GM12878 (cell line): ENCODE measurements at regions not wholly inside any gene's neighbourhood (a gene's known extent, or its start where the extent isn't known, plus 50 kb on each side); places are given as distances from the start of the nearest gene placed in this dataset.

ENCODE experiments used
- BHLHE40 ChIP-seq, 2 experiments: fragments of 450-650 bp in 1 of 2; IDR thresholded peaks; 2 replicates each; pipeline ENCODE4 v1.6.1; 2011 to 2017; ENCODE audit warnings: low read depth in 2 of 2, borderline replicate concordance in 1 of 2, improper control_type of control experiment in 1 of 2, low read length in 1 of 2, mild to moderate bottlenecking in 1 of 2
- BRCA1 ChIP-seq: IDR thresholded peaks from 2 replicates; pipeline ENCODE4 v1.6.1; 2011; ENCODE audit warnings: low read depth, low read length, improper control_type of control experiment
- CUX1 ChIP-seq: IDR thresholded peaks from 2 replicates; pipeline ENCODE4 v1.6.1; 2012; ENCODE audit warnings: improper control_type of control experiment, low read depth, low read length; ENCODE audit not compliant: insufficient replicate concordance
- EED ChIP-seq: sonication (generic); IDR thresholded peaks from 2 replicates; pipeline ENCODE4 v1.6.1; 2016; ENCODE audit warnings: antibody characterized with exemption, low read depth
- ETV6 ChIP-seq, 2 experiments: fragments of 450-650 bp in 1 of 2; IDR thresholded peaks in 1 of 2; conservative IDR thresholded peaks in 1 of 2; 2 replicates each; pipeline ENCODE4 v1.6.1; 2014; ENCODE audit warnings: antibody characterized with exemption in 1 of 2, borderline replicate concordance in 1 of 2, low read depth in 1 of 2, mild to moderate bottlenecking in 1 of 2, moderate library complexity in 1 of 2
- HDGF ChIP-seq: fragments of 450-650 bp; IDR thresholded peaks from 2 replicates; pipeline ENCODE4 v1.6.1; 2016; ENCODE audit warnings: antibody characterized with exemption
- HSF1 ChIP-seq: fragments of 150-350 bp; IDR thresholded peaks from 2 replicates; pipeline ENCODE4 v1.6.1; 2014; ENCODE audit warnings: mild to moderate bottlenecking, low read depth, low read length
- NFIC ChIP-seq: IDR thresholded peaks from 2 replicates; pipeline ENCODE4 v1.6.1; 2012; ENCODE audit warnings: low read depth, mild to moderate bottlenecking, inconsistent platforms, low read length, moderate library complexity
- NKRF ChIP-seq: fragments of 450-650 bp; conservative IDR thresholded peaks from 2 replicates; pipeline ENCODE4 v1.6.1; 2017; ENCODE audit warnings: mild to moderate bottlenecking, moderate library complexity
- NR2F1 ChIP-seq: fragments of 450-650 bp; conservative IDR thresholded peaks from 2 replicates; pipeline ENCODE4 v1.6.1; 2017; ENCODE audit warnings: mild to moderate bottlenecking
- RAD21 ChIP-seq: IDR thresholded peaks from 2 replicates; pipeline ENCODE4 v1.6.1; 2011; ENCODE audit warnings: mild to moderate bottlenecking, low read depth, low read length, moderate library complexity; ENCODE audit not compliant: insufficient read depth
- SMAD1 ChIP-seq: fragments of 450-650 bp; IDR thresholded peaks from 2 replicates; pipeline ENCODE4 v1.6.1; 2018; ENCODE audit warnings: mild to moderate bottlenecking, low read depth; ENCODE audit not compliant: partially characterized antibody
- ZBTB11 ChIP-seq: fragments of 450-650 bp; formaldehyde crosslinking; IDR thresholded peaks from 2 replicates; pipeline ENCODE4 v1.5.0; 2022; ENCODE audit warnings: mild to moderate bottlenecking, missing genetic modification characterization
- ZBTB33 ChIP-seq: fragments of 450-650 bp; IDR thresholded peaks from 2 replicates; pipeline ENCODE4 v1.6.1; 2017; ENCODE audit warnings: mild to moderate bottlenecking
- ZNF217 ChIP-seq: fragments of 450-650 bp; IDR thresholded peaks from 2 replicates; pipeline ENCODE4 v1.6.1; 2017; ENCODE audit warnings: antibody characterized with exemption, mild to moderate bottlenecking
- ZNF622 ChIP-seq: fragments of 450-650 bp; IDR thresholded peaks from 2 replicates; pipeline ENCODE4 v1.6.1; 2017; ENCODE audit warnings: mild to moderate bottlenecking, inconsistent platforms

- TF ChIP-seq ZBTB33 (no peak), SMAD1 (no peak), HSF1 (no peak), ZNF622 (no peak), ZNF217 (no peak), NKRF (no peak), BRCA1 (no peak), ETV6 (conservative IDR thresholded peaks at IDR 0.05 in 1 of 2, IDR thresholded peaks at IDR 0.05 in 1 of 2; ENCODE audit: borderline replicate concordance in 1 of 2, low read depth in 1 of 2) (no peak), CUX1 (no peak), HDGF (no peak), EED (peak; percentile 86), ZBTB11 (CRISPR knock-in tag) (no peak), RAD21 (no peak), NFIC (peak; percentile 82; the same call in 1 of the 2 replicates), BHLHE40 (IDR thresholded peaks at IDR 0.05; ENCODE audit: borderline replicate concordance in 1 of 2, low read depth in 2 of 2, low read length in 1 of 2) (peak in 1 of 2 experiments; percentile 48; a peak in 1 of 4 replicates), NR2F1 (no peak)
Observed at GRCh38 chr6:139764498-139764986, 390.1 kb upstream of the CITED2 start (continued).
